K562 (cell line): ENCODE measurements at regions not wholly inside any gene's neighbourhood (a gene's known extent, or its start where the extent isn't known, plus 50 kb on each side); places are given as distances from the start of the nearest gene placed in this dataset.

Experiments used
- ATAC-seq: fragments of 200-7000 bp; cut with Tn5 transposase; 3 replicates; pipeline ENCODE4 v1.9.1; 2020; ENCODE audit warnings: moderate library complexity
- BruUV-seq: library from RNA; stranded (reverse); fragments of 400-500 nt; replicated peaks from 2 replicates; lab custom pipeline; 2021; lab: Mats Ljungman, UMichigan
- CTCF ChIA-PET: fragments of 300-600 bp; formaldehyde crosslinking; extraction: SDS; loops from one replicate; lab custom pipeline; 2021; ENCODE audit warnings: low intra/inter-chr PET ratio; lab: Yijun Ruan, JAX
- POLR2A ChIA-PET: fragments of 300-600, 350-650 bp; sonication (Branson Sonifier 250); formaldehyde crosslinking; extraction: SDS; loops from one replicate; lab custom pipeline; 2021; ENCODE audit warnings: antibody characterized with exemption, inconsistent platforms; lab: Yijun Ruan, JAX
- DNase-seq, 4 experiments: peaks; one replicate each; pipeline versions ENCODE4 v3.0.0 to v3.0.0-alpha.2; 2011 to 2018; ENCODE audit warnings: low spot score in 3 of 4, mixed read lengths in 3 of 4; ENCODE audit errors: extremely low read depth in 1 of 4
- FAIRE-seq: peaks from 2 replicates; lab custom pipeline; 2011; peaks lifted over from hg19 to GRCh38; lab: Jason Lieb, UNC
- H2AFZ ChIP-seq: 2 replicates; pipeline ENCODE4 v1.6.0; 2011; ENCODE audit warnings: low read depth, low read length, control low read depth, inconsistent platforms
- H3K27ac ChIP-seq: fragments of 200-600 bp; 3 replicates; pipeline ENCODE4 v1.8.0; 2011; ENCODE audit warnings: low read depth, mild to moderate bottlenecking, control low read depth, inconsistent platforms, low read length, moderate library complexity, mixed read lengths; ENCODE audit errors: extremely low read depth
- H3K27me3 ChIP-seq, 2 experiments: fragments of 300-600 bp in 1 of 2; 2 replicates in 1 of 2; 3 replicates in 1 of 2; pipeline versions ENCODE4 v1.6.0 to v1.8.0; 2011; ENCODE audit warnings: inconsistent platforms in 2 of 2, low read length in 2 of 2, mild to moderate bottlenecking in 1 of 2, mixed read lengths in 1 of 2, moderate library complexity in 1 of 2; ENCODE audit not compliant: control insufficient read depth in 2 of 2, insufficient read depth in 2 of 2
- H3K36me3 ChIP-seq: fragments of 300-600 bp; 3 replicates; pipeline ENCODE4 v1.8.0; 2011; ENCODE audit warnings: mild to moderate bottlenecking, low read length, inconsistent platforms; ENCODE audit not compliant: control insufficient read depth, insufficient read depth
- H3K4me1 ChIP-seq, 2 experiments: fragments of 200-600 bp in 1 of 2; replicated peaks in 1 of 2; 2 replicates in 1 of 2; 3 replicates in 1 of 2; pipeline versions ENCODE4 v1.5.1 to v1.8.0; 2011; ENCODE audit warnings: inconsistent platforms in 2 of 2, low read length in 2 of 2, mild to moderate bottlenecking in 1 of 2, mixed read lengths in 1 of 2, moderate library complexity in 1 of 2; ENCODE audit not compliant: control insufficient read depth in 2 of 2, insufficient read depth in 2 of 2
- H3K4me2 ChIP-seq: 2 replicates; pipeline ENCODE4 v1.6.1; 2011; ENCODE audit warnings: low read length, control low read depth, inconsistent platforms, mixed read lengths; ENCODE audit not compliant: insufficient read depth
- H3K4me3 ChIP-seq: fragments of 200-600 bp; sonication (generic), shearing (Covaris generic); 2 replicates; pipeline ENCODE4 v1.5.1; 2016; ENCODE audit warnings: control low read depth, inconsistent platforms
- H3K79me2 ChIP-seq: fragments of 200-600 bp; 3 replicates; pipeline ENCODE4 v1.8.0; 2011; ENCODE audit warnings: low read length, inconsistent platforms; ENCODE audit not compliant: control insufficient read depth, insufficient read depth
- H3K9ac ChIP-seq, 2 experiments: 2 replicates each; pipeline versions ENCODE4 v1.6.0 to v1.6.1; 2011; ENCODE audit warnings: low read depth in 2 of 2, low read length in 2 of 2, control low read depth in 1 of 2, inconsistent platforms in 1 of 2, mild to moderate bottlenecking in 1 of 2, mixed read lengths in 1 of 2; ENCODE audit not compliant: insufficient read depth in 1 of 2
- H3K9me1 ChIP-seq: one replicate; pipeline ENCODE4 v1.6.0; 2011; ENCODE audit warnings: inconsistent platforms, mild to moderate bottlenecking, low read length, moderate library complexity; ENCODE audit not compliant: control insufficient read depth, insufficient read depth
- H3K9me3 ChIP-seq: replicated peaks from 2 replicates; pipeline ENCODE4 v1.5.1; 2011; ENCODE audit warnings: low read depth, low read length, inconsistent platforms; ENCODE audit not compliant: control insufficient read depth, insufficient read depth
- H4K20me1 ChIP-seq: replicated peaks from 2 replicates; pipeline ENCODE4 v1.6.1; 2011; ENCODE audit warnings: low read length, inconsistent platforms, mixed read lengths; ENCODE audit not compliant: control insufficient read depth, insufficient read depth
- ATF4 ChIP-seq: fragments of 450-650 bp; formaldehyde crosslinking; IDR thresholded peaks from 2 replicates; pipeline ENCODE4 v1.4.0; 2022; ENCODE audit warnings: mild to moderate bottlenecking, moderate library complexity
- ESRRA ChIP-seq: fragments of 450-650 bp; IDR thresholded peaks from 2 replicates; pipeline ENCODE4 v1.6.1; 2014; ENCODE audit warnings: low read depth, mild to moderate bottlenecking, moderate library complexity, borderline replicate concordance
- MBD1 ChIP-seq: fragments of 250-450 bp; sonication (Bioruptor Pico); IDR thresholded peaks from 2 replicates; pipeline ENCODE4 v1.8.0; 2022; ENCODE audit warnings: inconsistent platforms
- NFXL1 ChIP-seq: fragments of 450-650 bp; formaldehyde crosslinking; IDR thresholded peaks from 2 replicates; pipeline ENCODE4 v1.4.0; 2021; ENCODE audit warnings: mild to moderate bottlenecking
- SAFB ChIP-seq: fragments of 200-400 bp; formaldehyde crosslinking; IDR thresholded peaks from 2 replicates; pipeline ENCODE4 v1.6.1; 2017; ENCODE audit warnings: low read depth, low read length, borderline replicate concordance
- SAP30 ChIP-seq: fragments of 200-600 bp; sonication (generic); IDR thresholded peaks from 2 replicates; pipeline ENCODE4 v1.6.1; 2012; ENCODE audit warnings: borderline replicate concordance, low read depth, mild to moderate bottlenecking, moderate library complexity, low read length, control low read depth, inconsistent platforms; ENCODE audit not compliant: insufficient read depth, poor library complexity, severe bottlenecking
- SP2 ChIP-seq: IDR thresholded peaks from 2 replicates; pipeline ENCODE4 v1.6.1; 2011; ENCODE audit warnings: mild to moderate bottlenecking, low read depth, low read length, moderate library complexity; ENCODE audit not compliant: poor library complexity, severe bottlenecking; ENCODE audit errors: extremely low read depth
- STAT5B ChIP-seq: fragments of 250-450 bp; sonication (Bioruptor Pico); IDR thresholded peaks from 2 replicates; pipeline ENCODE4 v1.8.0; 2021; ENCODE audit warnings: mild to moderate bottlenecking, inconsistent platforms
- TAL1 ChIP-seq: fragments of 450-650 bp; IDR thresholded peaks from 2 replicates; pipeline ENCODE4 v1.6.1; 2016; ENCODE audit warnings: mild to moderate bottlenecking
- XRCC5 ChIP-seq: fragments of 200-400 bp; formaldehyde crosslinking; IDR thresholded peaks from 2 replicates; pipeline ENCODE4 v1.6.1; 2017; ENCODE audit warnings: low read depth, mild to moderate bottlenecking, low read length
- ZNF212 ChIP-seq: fragments of 450-650 bp; formaldehyde crosslinking; IDR thresholded peaks from 2 replicates; pipeline ENCODE4 v1.4.0; 2020; ENCODE audit warnings: mild to moderate bottlenecking
- ZNF407 ChIP-seq: fragments of 450-650 bp; IDR thresholded peaks from 2 replicates; pipeline ENCODE4 v1.6.1; 2016; ENCODE audit warnings: low read depth
- ZNF431 ChIP-seq: sonication (generic); formaldehyde crosslinking; IDR thresholded peaks from 2 replicates; pipeline ENCODE4 v1.8.0; 2022; ENCODE audit warnings: mild to moderate bottlenecking, missing genetic modification reagents
- ZNF57 ChIP-seq: fragments of 450-650 bp; formaldehyde crosslinking; IDR thresholded peaks from 2 replicates; pipeline ENCODE4 v1.4.0; 2020; ENCODE audit warnings: mild to moderate bottlenecking, moderate library complexity
- WGBS: fragments of 100-300 bp; shearing (Covaris generic); methylation state at CpG from one replicate; pipeline ENCODE4 v1.1.6; 2016; ENCODE audit warnings: low coverage, mixed read lengths; ENCODE audit not compliant: insufficient coverage; ENCODE audit errors: missing lambda C conversion rate; 5-methylcytosine and 5-hydroxymethylcytosine counted together
- in situ Hi-C: fragments of 300-500 bp; cut with MboI; formaldehyde crosslinking; loops from 4 replicates; pipeline ENCODE4 v1.15.0; 2018; ENCODE audit warnings: inconsistent platforms, mixed read lengths
- intact Hi-C: fragments of 100-400 bp; cut with micrococcal nuclease; formaldehyde crosslinking; loops from 2 replicates; pipeline ENCODE4 v1.14.2; 2022

GRCh38 chr7:113677811-113678210 lies 241.0 kb downstream of the PPP1R3A start:
- no peak overlapping the region for H3K4me3 ChIP-seq
- WGBS, result 2% methylated on average over 3 of the region's 3 CpGs
- H4K20me1 ChIP-seq, result no peaks in the 10 kb centered on the region
- no peaks in the 10 kb centered on the region for H3K4me1 ChIP-seq
- H3K9me3 ChIP-seq, result no peaks in the 10 kb centered on the region
- no peaks in the 10 kb centered on the region for H3K9me1 ChIP-seq
- ChIA-PET POLR2A (no interaction called here), CTCF (no interaction called here)
- no peak overlapping the region for H3K27ac ChIP-seq
- H2AFZ ChIP-seq, result no peak overlapping the region
- no peaks in the 10 kb centered on the region for H3K36me3 ChIP-seq
- H3K9ac ChIP-seq, result no peak overlapping the region
- H3K27me3 ChIP-seq, result no peaks in the 10 kb centered on the region
- H3K4me2 ChIP-seq, result no peak overlapping the region
- ATAC-seq, result no peak
- no TSS peak for BruUV-seq
- no peak for FAIRE-seq
- intact Hi-C loops (no loop called here), in situ Hi-C loops (no loop called here)
- no peak for DNase-seq
- H3K79me2 ChIP-seq, result no peaks in the 10 kb centered on the region
- TF ChIP-seq STAT5B (CRISPR knock-in tag), result no peak
- no peak for TF ChIP-seq ZNF407
- no peak for TF ChIP-seq ESRRA
- TF ChIP-seq SAFB, result no peak
- TF ChIP-seq SP2, result no peak
- TF ChIP-seq MBD1, result no peak
- TF ChIP-seq ATF4 (CRISPR knock-in tag), result no peak
- TF ChIP-seq SAP30, result no peak
- TF ChIP-seq ZNF212 (CRISPR knock-in tag), result no peak
- TF ChIP-seq TAL1, result no peak
- no peak for TF ChIP-seq XRCC5
- no peak for TF ChIP-seq ZNF431 (CRISPR knock-in tag)
- no peak for TF ChIP-seq NFXL1 (CRISPR knock-in tag)
- no peak for TF ChIP-seq ZNF57 (CRISPR knock-in tag)
